Fibroblast of lung (primary cell): ENCODE measurements at regions not wholly inside any gene's neighbourhood (a gene's known extent, or its start where the extent isn't known, plus 50 kb on each side); places are given as distances from the start of the nearest gene placed in this dataset.

Experiments used
- DNase-seq, 2 donors: peaks; one replicate each; pipeline versions ENCODE4 v3.0.0 to v3.0.0-alpha.2; 2010; ENCODE audit warnings: low read depth in 2 of 2
- H2AFZ ChIP-seq: 2 replicates; pipeline ENCODE4 v1.5.1; 2012; ENCODE audit warnings: low read length, control low read depth, inconsistent platforms
- H3K27ac ChIP-seq: 2 replicates; pipeline ENCODE4 v1.5.1; 2011; ENCODE audit warnings: low read length, control low read depth; ENCODE audit not compliant: insufficient read depth
- H3K27me3 ChIP-seq: 2 replicates; pipeline ENCODE4 v1.5.1; 2011; ENCODE audit warnings: mild to moderate bottlenecking, low read length; ENCODE audit not compliant: control insufficient read depth, insufficient read depth
- H3K36me3 ChIP-seq: 2 replicates; pipeline ENCODE4 v1.5.1; 2011; ENCODE audit warnings: low read length; ENCODE audit not compliant: control insufficient read depth, insufficient read depth
- H3K4me1 ChIP-seq: 2 replicates; pipeline ENCODE4 v1.5.1; 2011; ENCODE audit warnings: low read length; ENCODE audit not compliant: control insufficient read depth, insufficient read depth; ENCODE audit errors: extremely low read depth
- H3K4me2 ChIP-seq: 2 replicates; pipeline ENCODE4 v1.5.1; 2011; ENCODE audit warnings: low read length, control low read depth; ENCODE audit not compliant: insufficient read depth; ENCODE audit errors: extremely low read depth
- H3K4me3 ChIP-seq, 4 experiments: fragments of 200-600 bp in 1 of 4; sonication (generic) in 1 of 4; replicated peaks in 1 of 4; 2 replicates each; pipeline ENCODE4 v1.5.1; 2011 to 2016; ENCODE audit warnings: low read length in 4 of 4, low read depth in 3 of 4, mild to moderate bottlenecking in 3 of 4, control low read depth in 2 of 4, inconsistent platforms in 1 of 4, mixed read lengths in 1 of 4; ENCODE audit not compliant: insufficient read depth in 1 of 4; ENCODE audit errors: control extremely low read depth in 1 of 4
- H3K79me2 ChIP-seq: 2 replicates; pipeline ENCODE4 v1.5.1; 2012; ENCODE audit warnings: mild to moderate bottlenecking, low read length, inconsistent platforms; ENCODE audit not compliant: control insufficient read depth, insufficient read depth
- H3K9ac ChIP-seq: 2 replicates; pipeline ENCODE4 v1.5.1; 2011; ENCODE audit warnings: mild to moderate bottlenecking, low read length, control low read depth; ENCODE audit not compliant: insufficient read depth
- H3K9me3 ChIP-seq: 2 replicates; pipeline ENCODE4 v1.5.1; 2012; ENCODE audit warnings: low read depth, low read length; ENCODE audit not compliant: control insufficient read depth, insufficient read depth
- H4K20me1 ChIP-seq: 2 replicates; pipeline ENCODE4 v1.5.1; 2011; ENCODE audit warnings: low read length; ENCODE audit not compliant: control insufficient read depth, insufficient read depth; ENCODE audit errors: extremely low read depth
- EZH2 ChIP-seq: IDR thresholded peaks from 2 replicates; pipeline ENCODE4 v1.5.1; 2012; ENCODE audit warnings: low read length, control low read depth, mild to moderate bottlenecking; ENCODE audit errors: missing control alignments
- TF ChIP-seq, protein P1 (sequence below), 2 donors: IDR thresholded peaks in 1 of 2; conservative IDR thresholded peaks in 1 of 2; 1 replicate in 1 of 2; 2 replicates in 1 of 2; pipeline ENCODE4 v1.5.1; 2011 to 2012; ENCODE audit warnings: low read length in 2 of 2, control low read depth in 1 of 2, inconsistent platforms in 1 of 2, low read depth in 1 of 2, mild to moderate bottlenecking in 1 of 2

DNA sequence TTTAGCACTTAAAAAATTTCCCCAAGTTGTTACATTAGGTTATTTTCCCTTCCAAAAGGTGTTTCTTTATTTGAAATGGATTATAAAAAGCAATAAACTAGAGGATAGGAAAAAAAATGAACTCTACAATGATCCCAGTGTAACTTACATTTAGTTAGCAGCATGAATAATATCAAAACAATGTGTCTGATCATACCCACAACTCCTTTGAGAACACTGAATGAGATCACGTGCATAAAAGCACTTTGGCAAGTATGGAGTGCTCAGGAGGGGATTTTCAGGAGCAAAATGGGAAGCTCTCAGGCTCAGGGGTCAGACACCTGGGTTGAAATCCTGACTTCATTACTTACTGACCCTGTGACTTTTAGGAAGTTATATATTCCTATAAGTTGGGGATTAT lies 369.7 kb upstream of the PROX1 start:
- H3K79me2 ChIP-seq: no peaks in the 10 kb centered on the region
- no peak overlapping the region for H3K4me2 ChIP-seq
- no peak overlapping the region for H3K9ac ChIP-seq
- H3K27me3 ChIP-seq: no peaks in the 10 kb centered on the region
- no peak for TF ChIP-seq EZH2
- TF ChIP-seq, protein P1, sequence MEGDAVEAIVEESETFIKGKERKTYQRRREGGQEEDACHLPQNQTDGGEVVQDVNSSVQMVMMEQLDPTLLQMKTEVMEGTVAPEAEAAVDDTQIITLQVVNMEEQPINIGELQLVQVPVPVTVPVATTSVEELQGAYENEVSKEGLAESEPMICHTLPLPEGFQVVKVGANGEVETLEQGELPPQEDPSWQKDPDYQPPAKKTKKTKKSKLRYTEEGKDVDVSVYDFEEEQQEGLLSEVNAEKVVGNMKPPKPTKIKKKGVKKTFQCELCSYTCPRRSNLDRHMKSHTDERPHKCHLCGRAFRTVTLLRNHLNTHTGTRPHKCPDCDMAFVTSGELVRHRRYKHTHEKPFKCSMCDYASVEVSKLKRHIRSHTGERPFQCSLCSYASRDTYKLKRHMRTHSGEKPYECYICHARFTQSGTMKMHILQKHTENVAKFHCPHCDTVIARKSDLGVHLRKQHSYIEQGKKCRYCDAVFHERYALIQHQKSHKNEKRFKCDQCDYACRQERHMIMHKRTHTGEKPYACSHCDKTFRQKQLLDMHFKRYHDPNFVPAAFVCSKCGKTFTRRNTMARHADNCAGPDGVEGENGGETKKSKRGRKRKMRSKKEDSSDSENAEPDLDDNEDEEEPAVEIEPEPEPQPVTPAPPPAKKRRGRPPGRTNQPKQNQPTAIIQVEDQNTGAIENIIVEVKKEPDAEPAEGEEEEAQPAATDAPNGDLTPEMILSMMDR (conservative IDR thresholded peaks at IDR 0.05 in 1 of 2, IDR thresholded peaks at IDR 0.05 in 1 of 2; ENCODE audit: low read depth in 1 of 2, low read length in 2 of 2): no peak
- H3K9me3 ChIP-seq: no peaks in the 10 kb centered on the region
- H3K4me1 ChIP-seq: no peaks in the 10 kb centered on the region
- H3K36me3 ChIP-seq: no peaks in the 10 kb centered on the region
- no peak overlapping the region for H3K27ac ChIP-seq
- no peak for DNase-seq
- H2AFZ ChIP-seq: no peak overlapping the region
- no peak overlapping the region for H3K4me3 ChIP-seq
- H4K20me1 ChIP-seq: no peaks in the 10 kb centered on the region

DNA sequence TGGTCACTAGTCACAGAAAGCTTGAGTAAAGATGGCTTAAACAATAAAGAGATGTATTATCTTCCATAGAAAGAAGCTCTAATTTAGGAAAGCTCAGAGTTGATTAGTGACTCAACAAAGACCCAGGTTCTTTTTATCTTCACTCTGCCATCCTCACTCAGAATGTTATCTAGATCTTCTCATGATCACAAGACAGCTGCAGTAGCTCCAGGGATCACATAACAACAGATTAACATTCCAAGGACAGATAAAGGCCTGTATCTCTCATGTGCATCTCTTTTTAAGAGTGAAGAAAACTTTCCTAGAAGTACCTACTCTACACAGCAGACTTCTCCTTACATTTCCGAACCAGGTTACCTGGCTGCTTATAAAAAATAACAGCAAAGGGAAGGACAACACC lies 368.7 kb upstream of the PROX1 start:
- Histone ChIP-seq H3K36me3 (no peaks in the 10 kb centered on the region), H3K27me3 (no peaks in the 10 kb centered on the region), H3K9ac (no peak overlapping the region), H2AFZ (no peak overlapping the region), H3K27ac (no peak overlapping the region), H3K4me1 (no peaks in the 10 kb centered on the region), H3K79me2 (no peaks in the 10 kb centered on the region), H3K4me3 (no peak overlapping the region), H3K9me3 (no peaks in the 10 kb centered on the region), H3K4me2 (no peak overlapping the region), H4K20me1 (no peaks in the 10 kb centered on the region)
- DNase-seq: no peak
- TF ChIP-seq EZH2: no peak
- TF ChIP-seq, protein P1 (conservative IDR thresholded peaks at IDR 0.05 in 1 of 2, IDR thresholded peaks at IDR 0.05 in 1 of 2; ENCODE audit: low read depth in 1 of 2, low read length in 2 of 2): no peak

DNA sequence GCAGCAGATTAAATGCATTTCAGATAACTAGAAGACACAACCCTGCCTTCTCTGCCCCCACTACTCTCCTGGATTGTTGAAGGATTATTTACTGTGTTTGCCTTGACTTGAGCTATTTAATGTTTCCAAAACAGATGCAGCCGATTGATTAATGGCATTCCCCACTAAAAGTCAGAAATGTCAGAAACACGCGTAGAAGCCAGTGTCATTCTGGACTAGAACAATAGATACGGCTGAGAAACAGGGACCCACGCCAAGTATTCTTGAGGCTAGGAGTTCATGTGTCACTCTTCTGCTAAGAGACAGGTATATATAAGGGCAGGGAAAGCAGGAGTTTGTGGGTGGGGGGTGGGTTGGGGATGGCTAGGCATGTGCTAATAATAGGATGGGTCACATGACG lies 366.7 kb upstream of the PROX1 start:
- TF ChIP-seq, protein P1 (conservative IDR thresholded peaks at IDR 0.05 in 1 of 2, IDR thresholded peaks at IDR 0.05 in 1 of 2; ENCODE audit: low read depth in 1 of 2, low read length in 2 of 2): no peak
- no peak for TF ChIP-seq EZH2
- Histone ChIP-seq H3K4me1 (no peaks in the 10 kb centered on the region), H3K79me2 (no peaks in the 10 kb centered on the region), H3K9ac (no peak overlapping the region), H4K20me1 (no peaks in the 10 kb centered on the region), H3K27ac (no peak overlapping the region), H2AFZ (no peak overlapping the region), H3K36me3 (no peaks in the 10 kb centered on the region), H3K27me3 (no peaks in the 10 kb centered on the region), H3K4me2 (no peak overlapping the region), H3K4me3 (no peak overlapping the region), H3K9me3 (no peaks in the 10 kb centered on the region)
- DNase-seq: no peak
